Subcutaneous abdominal adipose tissue (tissue), 5 donors: ENCODE measurements at regions not wholly inside any gene's neighbourhood (a gene's known extent, or its start where the extent isn't known, plus 50 kb on each side); places are given as distances from the start of the nearest gene placed in this dataset.

ENCODE experiments used
- H3K27ac ChIP-seq: one replicate; pipeline ENCODE4 v1.7.0; 2013; ENCODE audit warnings: low read depth, mild to moderate bottlenecking, inconsistent platforms, low read length, moderate library complexity
- H3K27me3 ChIP-seq, 5 donors: one replicate each; pipeline ENCODE4 v1.7.0; 2013; ENCODE audit warnings: low read length in 5 of 5, inconsistent platforms in 1 of 5; ENCODE audit not compliant: control insufficient read depth in 5 of 5, insufficient read depth in 4 of 5
- H3K36me3 ChIP-seq, 5 donors: one replicate each; pipeline ENCODE4 v1.7.0; 2013; ENCODE audit warnings: low read length in 5 of 5; ENCODE audit not compliant: control insufficient read depth in 5 of 5, insufficient read depth in 5 of 5
- H3K4me1 ChIP-seq, 5 donors: one replicate each; pipeline ENCODE4 v1.7.0; 2013; ENCODE audit warnings: low read length in 5 of 5, mild to moderate bottlenecking in 3 of 5, moderate library complexity in 1 of 5; ENCODE audit not compliant: control insufficient read depth in 5 of 5, insufficient read depth in 5 of 5
- H3K4me3 ChIP-seq, 5 donors: one replicate each; pipeline ENCODE4 v1.7.0; 2013; ENCODE audit warnings: low read length in 5 of 5, low read depth in 1 of 5
- H3K9ac ChIP-seq, 5 donors: one replicate each; pipeline ENCODE4 v1.7.0; 2013; ENCODE audit warnings: low read length in 5 of 5, mild to moderate bottlenecking in 4 of 5, moderate library complexity in 3 of 5
- H3K9me3 ChIP-seq, 5 donors: one replicate each; pipeline ENCODE4 v1.7.0; 2013; ENCODE audit warnings: low read length in 5 of 5; ENCODE audit not compliant: control insufficient read depth in 5 of 5
- donor health status: healthy.
- donor health status: healthy.
- donor health status: healthy.
- donor health status: healthy.
- donor health status: healthy.

GRCh38 chr2:75801234-75801982, 90.7 kb upstream of the GCFC2 start:
- Histone ChIP-seq H3K27ac (no peak overlapping the region), H3K4me1 (no peaks in the 10 kb centered on the region), H3K27me3 (no peaks in the 10 kb centered on the region), H3K9ac (no peak overlapping the region), H3K9me3 (no peaks in the 10 kb centered on the region), H3K36me3 (no peaks in the 10 kb centered on the region), H3K4me3 (no peak overlapping the region)

GRCh38 chr2:75800456-75800855, 89.7 kb upstream of the GCFC2 start:
- H3K27ac ChIP-seq = no peak overlapping the region

DNA sequence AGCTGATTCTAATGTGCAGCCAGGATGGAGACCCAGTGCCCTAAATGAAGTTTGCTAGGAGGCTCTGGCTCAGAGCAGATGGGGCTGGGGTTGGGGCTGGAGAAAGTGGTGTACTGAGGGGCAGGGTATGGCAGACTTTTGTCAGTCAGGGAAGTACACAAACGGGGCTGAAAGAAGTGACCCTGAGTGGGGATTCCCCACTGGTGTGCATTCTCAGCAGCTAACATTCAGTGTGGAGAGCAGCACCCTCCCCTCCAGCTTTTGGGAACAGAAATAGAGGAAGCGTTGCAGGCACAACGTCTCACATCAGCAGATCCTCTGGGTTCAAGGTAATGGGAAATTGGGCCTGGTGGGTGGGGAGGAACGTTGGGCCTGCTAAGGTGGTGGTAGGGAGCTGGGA, 89.1 kb upstream of the GCFC2 start:
- Histone ChIP-seq H3K4me1 (no peaks in the 10 kb centered on the region), H3K27me3 (no peaks in the 10 kb centered on the region), H3K9me3 (no peaks in the 10 kb centered on the region), H3K9ac (no peak overlapping the region), H3K4me3 (no peak overlapping the region), H3K27ac (no peak overlapping the region), H3K36me3 (no peaks in the 10 kb centered on the region)

More at GRCh38 chr2:75800456-75800855, 89.7 kb upstream of the GCFC2 start:
- no peaks in the 10 kb centered on the region for H3K36me3 ChIP-seq
- no peak overlapping the region for H3K4me3 ChIP-seq
- H3K9me3 ChIP-seq = no peaks in the 10 kb centered on the region
- H3K4me1 ChIP-seq = no peaks in the 10 kb centered on the region
- H3K9ac ChIP-seq = no peak overlapping the region
- H3K27me3 ChIP-seq = no peaks in the 10 kb centered on the region

- Histone ChIP-seq H3K4me1 (no peaks in the 10 kb centered on the region), H3K27me3 (no peaks in the 10 kb centered on the region), H3K27ac (no peak overlapping the region), H3K9ac (no peak overlapping the region), H3K9me3 (no peaks in the 10 kb centered on the region), H3K4me3 (no peak overlapping the region), H3K36me3 (no peaks in the 10 kb centered on the region)
These were observed 87.9 kb upstream of the GCFC2 start for GRCh38 chr2:75798569-75798968.

GRCh38 chr2:75792996-75793395, 82.3 kb upstream of the GCFC2 start:
- Histone ChIP-seq H3K9ac (no peak overlapping the region), H3K27me3 (no peaks in the 10 kb centered on the region), H3K27ac (no peak overlapping the region), H3K9me3 (no peaks in the 10 kb centered on the region), H3K36me3 (no peaks in the 10 kb centered on the region), H3K4me1 (no peaks in the 10 kb centered on the region), H3K4me3 (no peak overlapping the region)

DNA sequence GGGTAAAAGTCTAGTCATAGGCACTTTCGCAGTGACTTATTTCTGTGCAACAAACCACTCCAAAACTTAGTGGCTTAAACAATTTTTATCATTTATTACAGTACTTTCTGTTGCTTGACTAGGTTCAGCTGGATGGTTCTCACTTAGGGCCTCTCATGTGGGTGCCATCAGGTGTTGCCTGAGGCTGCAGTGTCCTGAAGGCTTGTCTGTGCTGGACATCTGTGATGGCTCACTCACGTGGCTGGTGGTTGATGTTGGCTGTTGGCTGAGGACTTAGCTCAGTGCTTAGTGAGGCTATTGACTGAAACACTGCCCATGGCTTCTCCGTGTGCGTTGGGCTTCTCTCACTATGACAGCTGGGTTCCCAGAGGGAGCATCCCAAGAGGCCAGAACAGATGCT, 81.4 kb upstream of the GCFC2 start:
- Histone ChIP-seq H3K27ac (no peak overlapping the region), H3K27me3 (no peaks in the 10 kb centered on the region), H3K4me1 (no peaks in the 10 kb centered on the region), H3K4me3 (no peak overlapping the region), H3K9me3 (no peaks in the 10 kb centered on the region), H3K9ac (no peak overlapping the region), H3K36me3 (no peaks in the 10 kb centered on the region)

DNA sequence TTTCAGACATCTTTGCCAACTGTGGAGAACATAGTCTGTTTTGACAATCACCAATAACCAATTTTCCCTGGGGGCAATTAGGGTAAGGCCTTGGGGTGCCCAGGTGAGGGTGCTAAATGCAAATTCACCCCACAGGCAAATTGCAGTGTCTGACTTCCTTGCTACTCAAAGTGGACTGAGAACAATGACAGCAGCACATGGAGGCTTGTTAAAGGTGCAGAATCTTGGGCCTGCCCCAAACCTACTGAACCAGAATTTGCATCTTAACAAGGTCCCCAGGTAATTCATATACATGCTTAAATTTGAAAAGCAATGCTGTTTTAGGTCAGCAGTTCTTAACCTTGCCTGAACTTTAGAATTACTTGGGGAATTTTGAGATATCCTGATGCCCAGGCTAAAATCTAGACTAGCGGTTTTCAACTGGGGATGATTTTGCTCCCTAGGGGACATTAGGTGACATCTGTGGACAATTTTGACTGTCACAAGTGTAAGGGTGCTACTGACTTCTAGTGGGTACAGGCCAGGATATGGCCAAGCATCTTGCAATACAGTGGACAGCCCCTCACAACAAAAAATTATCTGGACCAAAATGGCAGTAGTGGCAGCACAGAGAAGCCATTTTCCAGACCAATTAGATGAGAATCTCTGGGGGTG, 80.2 kb upstream of the GCFC2 start:
- H3K36me3 ChIP-seq = no peaks in the 10 kb centered on the region
- H3K9ac ChIP-seq = no peak overlapping the region
- no peak overlapping the region for H3K4me3 ChIP-seq
- no peaks in the 10 kb centered on the region for H3K9me3 ChIP-seq
- no peaks in the 10 kb centered on the region for H3K27me3 ChIP-seq
- no peak overlapping the region for H3K27ac ChIP-seq
- no peaks in the 10 kb centered on the region for H3K4me1 ChIP-seq

DNA sequence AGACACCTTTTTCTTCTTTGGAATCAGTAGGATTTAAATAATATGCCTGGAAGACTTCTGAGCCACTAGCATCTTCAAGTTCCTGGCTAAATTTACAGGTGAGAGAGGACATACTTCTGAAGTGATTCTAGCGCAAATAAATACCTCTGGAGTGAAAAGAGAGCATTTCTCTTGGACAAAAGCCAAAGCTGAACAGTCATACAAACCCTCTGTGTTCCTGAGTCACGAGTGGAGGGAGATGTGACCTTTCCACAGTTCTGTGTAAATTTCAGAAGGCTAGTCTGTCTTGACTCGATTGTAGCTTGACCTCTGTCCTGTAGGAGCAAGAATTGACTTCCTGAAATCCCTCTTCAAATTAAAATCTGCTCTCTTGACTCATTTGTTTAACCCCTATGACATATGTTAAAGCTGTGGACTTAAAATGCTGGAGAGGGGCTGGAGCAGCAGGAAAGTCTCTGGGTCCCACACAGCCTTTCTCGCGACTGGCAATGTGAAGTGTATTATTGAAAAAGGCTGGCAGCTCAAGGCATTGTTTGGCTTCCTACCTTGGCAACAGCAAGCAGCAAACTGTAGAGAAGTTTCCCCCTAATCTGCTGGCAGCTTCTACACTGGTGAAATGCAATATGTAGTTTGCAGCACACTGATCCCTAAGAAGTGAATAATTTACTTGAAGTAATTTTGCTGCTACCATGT, 79.6 kb upstream of the GCFC2 start:
- H3K9me3 ChIP-seq = no peaks in the 10 kb centered on the region
- H3K36me3 ChIP-seq = no peaks in the 10 kb centered on the region
- H3K27me3 ChIP-seq = no peaks in the 10 kb centered on the region
- no peak overlapping the region for H3K27ac ChIP-seq
- H3K9ac ChIP-seq = no peak overlapping the region
- no peaks in the 10 kb centered on the region for H3K4me1 ChIP-seq
- H3K4me3 ChIP-seq = no peak overlapping the region

- H3K4me3 ChIP-seq = no peak overlapping the region
- H3K27me3 ChIP-seq = no peaks in the 10 kb centered on the region
- no peak overlapping the region for H3K9ac ChIP-seq
- no peaks in the 10 kb centered on the region for H3K9me3 ChIP-seq
- no peaks in the 10 kb centered on the region for H3K4me1 ChIP-seq
- no peaks in the 10 kb centered on the region for H3K36me3 ChIP-seq
- no peak overlapping the region for H3K27ac ChIP-seq
These were observed 78.2 kb upstream of the GCFC2 start for GRCh38 chr2:75788902-75789301.

DNA sequence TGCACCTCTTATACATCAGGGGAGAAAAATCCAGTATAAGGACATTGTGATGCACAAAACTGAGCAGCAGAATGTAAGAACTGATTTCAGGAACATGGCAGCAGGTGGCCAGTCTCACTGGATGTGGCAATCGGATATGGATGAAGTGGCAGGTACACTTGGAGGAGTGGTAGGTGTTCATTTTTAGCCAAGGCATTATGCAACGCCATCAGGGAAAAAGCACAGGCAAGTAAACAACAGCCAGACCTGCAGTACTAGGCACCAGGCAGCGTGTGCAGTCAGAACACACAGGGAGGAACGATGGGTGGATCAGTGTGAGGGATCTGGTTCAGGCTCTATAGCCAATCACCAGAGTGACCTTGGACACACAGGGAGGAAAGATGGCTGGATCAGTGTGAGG, 77.4 kb upstream of the GCFC2 start:
- H3K9ac ChIP-seq = no peak overlapping the region
- H3K27me3 ChIP-seq = no peaks in the 10 kb centered on the region
- H3K4me3 ChIP-seq = no peak overlapping the region
- no peaks in the 10 kb centered on the region for H3K36me3 ChIP-seq
- no peaks in the 10 kb centered on the region for H3K9me3 ChIP-seq
- H3K4me1 ChIP-seq = no peaks in the 10 kb centered on the region
- H3K27ac ChIP-seq = no peak overlapping the region
